ENCODE measurements at regions not wholly inside any gene's neighbourhood (a gene's known extent, or its start where the extent isn't known, plus 50 kb on each side); places are given as distances from the start of the nearest gene placed in this dataset.

- TF ChIP-seq, protein P1, sequence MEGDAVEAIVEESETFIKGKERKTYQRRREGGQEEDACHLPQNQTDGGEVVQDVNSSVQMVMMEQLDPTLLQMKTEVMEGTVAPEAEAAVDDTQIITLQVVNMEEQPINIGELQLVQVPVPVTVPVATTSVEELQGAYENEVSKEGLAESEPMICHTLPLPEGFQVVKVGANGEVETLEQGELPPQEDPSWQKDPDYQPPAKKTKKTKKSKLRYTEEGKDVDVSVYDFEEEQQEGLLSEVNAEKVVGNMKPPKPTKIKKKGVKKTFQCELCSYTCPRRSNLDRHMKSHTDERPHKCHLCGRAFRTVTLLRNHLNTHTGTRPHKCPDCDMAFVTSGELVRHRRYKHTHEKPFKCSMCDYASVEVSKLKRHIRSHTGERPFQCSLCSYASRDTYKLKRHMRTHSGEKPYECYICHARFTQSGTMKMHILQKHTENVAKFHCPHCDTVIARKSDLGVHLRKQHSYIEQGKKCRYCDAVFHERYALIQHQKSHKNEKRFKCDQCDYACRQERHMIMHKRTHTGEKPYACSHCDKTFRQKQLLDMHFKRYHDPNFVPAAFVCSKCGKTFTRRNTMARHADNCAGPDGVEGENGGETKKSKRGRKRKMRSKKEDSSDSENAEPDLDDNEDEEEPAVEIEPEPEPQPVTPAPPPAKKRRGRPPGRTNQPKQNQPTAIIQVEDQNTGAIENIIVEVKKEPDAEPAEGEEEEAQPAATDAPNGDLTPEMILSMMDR (conservative IDR thresholded peaks at IDR 0.05; ENCODE audit: low read depth, low read length) = no peak
- TF ChIP-seq EZH2 (IDR thresholded peaks at IDR 0.05; ENCODE audit: low read length, unreplicated experiment) (no peak), EZH2phosphoT487 (IDR thresholded peaks at IDR 0.05; ENCODE audit: borderline replicate concordance, low read length) (no peak)
Observed at GRCh38 chr3:66856533-66856932, 141.6 kb upstream of the KBTBD8 start.
